GM10266 (cell line): ENCODE measurements at regions not wholly inside any gene's neighbourhood (a gene's known extent, or its start where the extent isn't known, plus 50 kb on each side); places are given as distances from the start of the nearest gene placed in this dataset.

Source experiments
- DNase-seq: peaks from one replicate; pipeline ENCODE4 v3.0.0; 2012; ENCODE audit errors: extremely low spot score
- TF ChIP-seq, protein P1 (sequence below): IDR thresholded peaks from 2 replicates; pipeline ENCODE4 v1.5.1; 2012; ENCODE audit warnings: mild to moderate bottlenecking, low read depth; ENCODE audit not compliant: control insufficient read depth, insufficient read depth; ENCODE audit errors: missing control alignments

DNA sequence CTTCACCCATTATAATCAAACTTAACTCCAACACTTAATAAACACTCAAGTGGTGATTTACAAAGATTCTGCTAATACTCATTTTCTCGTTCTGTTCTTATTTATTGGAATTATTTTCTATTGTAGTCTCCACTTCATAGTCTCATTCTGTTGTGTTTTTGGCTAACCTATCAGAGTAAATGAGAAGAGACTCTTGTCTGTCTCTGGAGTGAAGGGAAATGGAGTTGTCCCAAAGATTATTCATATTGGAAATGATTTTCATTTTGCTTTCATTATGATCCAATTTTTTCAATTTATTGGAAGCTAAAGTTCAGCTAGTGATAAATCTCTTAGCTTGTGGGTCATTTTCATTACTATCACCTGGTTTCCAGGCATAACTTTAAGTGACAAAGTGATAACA is 454.9 kb upstream of the JAG1 start:
- no peak for DNase-seq
- TF ChIP-seq, protein P1, sequence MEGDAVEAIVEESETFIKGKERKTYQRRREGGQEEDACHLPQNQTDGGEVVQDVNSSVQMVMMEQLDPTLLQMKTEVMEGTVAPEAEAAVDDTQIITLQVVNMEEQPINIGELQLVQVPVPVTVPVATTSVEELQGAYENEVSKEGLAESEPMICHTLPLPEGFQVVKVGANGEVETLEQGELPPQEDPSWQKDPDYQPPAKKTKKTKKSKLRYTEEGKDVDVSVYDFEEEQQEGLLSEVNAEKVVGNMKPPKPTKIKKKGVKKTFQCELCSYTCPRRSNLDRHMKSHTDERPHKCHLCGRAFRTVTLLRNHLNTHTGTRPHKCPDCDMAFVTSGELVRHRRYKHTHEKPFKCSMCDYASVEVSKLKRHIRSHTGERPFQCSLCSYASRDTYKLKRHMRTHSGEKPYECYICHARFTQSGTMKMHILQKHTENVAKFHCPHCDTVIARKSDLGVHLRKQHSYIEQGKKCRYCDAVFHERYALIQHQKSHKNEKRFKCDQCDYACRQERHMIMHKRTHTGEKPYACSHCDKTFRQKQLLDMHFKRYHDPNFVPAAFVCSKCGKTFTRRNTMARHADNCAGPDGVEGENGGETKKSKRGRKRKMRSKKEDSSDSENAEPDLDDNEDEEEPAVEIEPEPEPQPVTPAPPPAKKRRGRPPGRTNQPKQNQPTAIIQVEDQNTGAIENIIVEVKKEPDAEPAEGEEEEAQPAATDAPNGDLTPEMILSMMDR, result no peak

GRCh38 chr20:11130554-11131166 is 456.9 kb upstream of the JAG1 start:
- peak; percentile 11 for DNase-seq

DNA sequence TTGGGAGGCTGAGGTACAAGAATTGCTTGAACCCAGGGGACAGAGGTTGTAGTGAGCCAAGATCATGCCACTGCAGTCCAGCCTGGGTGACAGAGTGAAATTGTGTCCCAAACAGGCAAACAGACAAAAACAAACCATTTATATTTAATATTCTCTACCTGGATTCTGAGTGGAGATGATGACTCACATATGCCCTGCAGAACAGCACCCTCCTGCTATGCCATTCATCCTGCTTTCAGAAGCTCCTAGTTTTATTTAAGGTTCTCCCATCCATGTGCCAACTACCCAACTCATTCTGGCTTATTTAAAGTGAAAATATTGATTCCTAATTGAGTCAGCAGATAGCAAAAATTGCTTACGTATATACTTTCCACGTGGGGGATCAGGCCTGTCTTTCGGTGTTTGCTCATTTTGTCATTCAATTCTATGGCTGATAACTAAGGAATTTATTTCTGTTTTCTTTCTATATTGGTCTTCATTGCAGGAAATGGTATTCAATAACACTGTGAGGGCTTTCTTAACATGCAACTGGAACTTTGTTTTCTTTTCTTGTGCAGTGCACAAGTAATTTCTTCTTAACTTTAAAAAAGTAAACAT is 459.1 kb upstream of the JAG1 start:
- TF ChIP-seq, protein P1, result no peak
- no peak for DNase-seq

More at GRCh38 chr20:11130554-11131166, 456.9 kb upstream of the JAG1 start:
- TF ChIP-seq, protein P1, result no peak

GRCh38 chr20:11136691-11137090 is 462.9 kb upstream of the JAG1 start:
- TF ChIP-seq, protein P1, result no peak
- no peak for DNase-seq

DNA sequence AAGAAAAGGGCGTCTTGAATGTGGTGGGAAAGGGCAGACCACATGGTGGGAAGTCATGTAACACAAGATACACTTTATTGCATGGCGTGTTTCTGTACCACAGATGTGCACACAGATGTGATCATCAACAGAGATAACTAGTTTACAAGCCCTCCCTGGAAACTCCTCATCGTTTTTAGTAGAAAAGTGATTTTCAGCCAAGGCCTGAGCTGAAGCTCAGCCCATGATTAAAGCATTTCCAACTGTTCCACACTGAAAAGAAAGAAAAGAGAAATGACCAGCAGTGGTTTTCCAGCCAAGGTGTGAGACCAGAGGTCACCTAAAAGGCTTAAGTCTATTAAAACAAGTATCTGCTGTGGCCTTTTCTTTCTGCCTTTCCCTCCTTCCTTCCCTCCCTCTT is 463.9 kb upstream of the JAG1 start:
- TF ChIP-seq, protein P1, result no peak
- DNase-seq, result no peak

DNA sequence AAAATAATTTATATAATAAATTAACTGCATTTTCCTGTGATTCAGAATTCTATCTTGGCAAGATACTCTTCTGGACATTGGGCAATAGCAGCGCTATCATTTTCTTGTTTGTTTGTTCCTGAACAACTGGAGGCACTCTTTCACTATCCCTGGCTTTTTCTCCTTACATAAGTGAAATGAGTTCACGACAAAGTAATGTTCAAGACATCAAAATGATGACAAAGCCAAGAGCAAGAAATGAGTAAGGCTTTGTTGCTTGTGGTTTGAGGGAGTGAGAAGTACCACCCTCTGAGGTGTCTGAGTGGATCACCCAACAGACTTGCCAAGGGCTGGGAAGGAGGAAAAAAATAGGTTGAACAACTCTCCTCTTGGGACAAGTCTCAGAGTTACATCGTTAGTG is 466.6 kb upstream of the JAG1 start:
- DNase-seq, result no peak
- TF ChIP-seq, protein P1, result no peak

DNA sequence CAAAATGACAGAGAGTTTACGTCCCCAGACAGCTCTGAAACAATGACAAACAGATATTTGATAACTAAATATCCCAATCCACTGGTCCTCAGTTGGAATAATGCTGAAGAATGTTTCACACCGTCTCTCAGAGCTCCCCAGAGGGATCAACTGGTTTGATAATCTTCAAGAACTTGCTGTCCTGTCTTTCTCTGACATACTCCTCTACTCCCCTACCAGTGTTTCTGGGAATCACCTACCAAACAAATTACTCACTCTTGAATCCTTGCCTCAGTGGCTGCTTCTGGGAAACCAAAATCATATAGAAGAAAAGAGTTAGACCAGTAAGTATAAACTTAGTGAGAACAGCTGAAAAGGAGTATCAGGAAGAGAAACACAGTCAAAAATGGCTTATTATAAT is 469.7 kb upstream of the JAG1 start:
- no peak for DNase-seq
- TF ChIP-seq, protein P1, result no peak
